ENCODE measurements at regions not wholly inside any gene's neighbourhood (a gene's known extent, or its start where the extent isn't known, plus 50 kb on each side); places are given as distances from the start of the nearest gene placed in this dataset.
"Not testable (repeated sequence)": the region's sequence is repeated elsewhere in the genome, so short reads cannot be mapped to it uniquely, and the experiment has no call there.

DNA sequence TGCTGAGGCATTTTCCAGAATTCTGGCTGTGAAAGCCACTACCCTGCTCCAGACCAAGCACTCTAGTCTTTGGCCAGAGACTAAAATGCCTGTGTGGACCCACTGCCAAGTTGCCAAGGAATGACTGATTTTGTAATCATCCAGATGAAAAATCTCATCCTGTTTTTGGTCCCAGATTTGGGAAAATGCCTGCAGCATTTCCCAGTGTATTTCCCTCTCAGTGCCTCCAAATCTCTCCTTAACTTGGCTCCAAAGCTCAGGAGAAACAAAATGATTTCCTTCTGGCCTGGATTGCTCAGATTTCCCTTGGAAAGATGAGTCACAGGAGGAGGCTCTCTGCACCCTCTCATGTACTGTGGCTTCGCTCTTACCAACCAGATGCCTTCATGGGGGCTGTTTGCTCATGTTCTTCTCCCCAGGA, 335.2 kb upstream of the TARS1 start (continued):
- TF ChIP-seq, protein P1, sequence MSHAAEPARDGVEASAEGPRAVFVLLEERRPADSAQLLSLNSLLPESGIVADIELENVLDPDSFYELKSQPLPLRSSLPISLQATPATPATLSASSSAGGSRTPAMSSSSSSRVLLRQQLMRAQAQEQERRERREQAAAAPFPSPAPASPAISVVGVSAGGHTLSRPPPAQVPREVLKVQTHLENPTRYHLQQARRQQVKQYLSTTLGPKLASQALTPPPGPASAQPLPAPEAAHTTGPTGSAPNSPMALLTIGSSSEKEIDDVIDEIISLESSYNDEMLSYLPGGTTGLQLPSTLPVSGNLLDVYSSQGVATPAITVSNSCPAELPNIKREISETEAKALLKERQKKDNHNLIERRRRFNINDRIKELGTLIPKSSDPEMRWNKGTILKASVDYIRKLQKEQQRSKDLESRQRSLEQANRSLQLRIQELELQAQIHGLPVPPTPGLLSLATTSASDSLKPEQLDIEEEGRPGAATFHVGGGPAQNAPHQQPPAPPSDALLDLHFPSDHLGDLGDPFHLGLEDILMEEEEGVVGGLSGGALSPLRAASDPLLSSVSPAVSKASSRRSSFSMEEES (CRISPR knock-in tag; IDR thresholded peaks at IDR 0.05), result no peak
- no peak for TF ChIP-seq MAZ (CRISPR knock-in tag; conservative IDR thresholded peaks at IDR 0.05 in 1 of 2, IDR thresholded peaks at IDR 0.05 in 1 of 2)
- no peak for TF ChIP-seq ZNF436 (CRISPR knock-in tag; IDR thresholded peaks at IDR 0.05)
- TF ChIP-seq MEF2D (tag; conservative IDR thresholded peaks at IDR 0.05; ENCODE audit: low read depth), result no peak

DNA sequence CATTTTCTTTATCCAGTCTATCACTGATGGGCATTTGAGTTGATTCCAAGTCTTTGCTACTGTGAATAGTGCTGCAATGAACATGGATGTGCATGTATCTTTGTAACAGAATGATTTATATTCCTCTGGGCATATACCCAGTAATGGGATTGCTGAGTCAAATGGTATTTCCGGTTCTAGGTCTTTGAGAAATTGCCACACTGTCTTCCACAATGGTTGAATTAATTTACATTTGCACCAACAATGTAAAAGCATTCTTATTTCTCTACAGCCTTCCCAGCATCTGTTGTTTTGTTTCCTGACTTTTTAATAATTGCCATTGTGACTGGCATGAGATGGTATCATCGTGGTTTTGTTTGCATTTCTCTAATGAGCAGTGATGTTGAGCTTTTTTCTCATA, 330.3 kb upstream of the TARS1 start:
- FAIRE-seq; in situ Hi-C loops (cut with MboI): not testable (repeated sequence)

More for the DNA sequence above, 330.3 kb upstream of the TARS1 start:
- CTCF ChIA-PET (ENCODE audit: low intra/inter-chr PET ratio); ATAC-seq; intact Hi-C loops (cut with micrococcal nuclease); H3K36me3 ChIP-seq (ENCODE audit: control insufficient read depth, insufficient read depth, low read length); POLR2A ChIA-PET; H3K9ac ChIP-seq (ENCODE audit: insufficient read depth in 1 of 2, low read depth in 2 of 2, low read length in 2 of 2); BruUV-seq (replicated peaks); H3K27ac ChIP-seq (ENCODE audit: extremely low read depth, low read depth, low read length); DNase-seq (ENCODE audit: extremely low read depth in 1 of 4, low spot score in 3 of 4); H3K4me2 ChIP-seq (ENCODE audit: insufficient read depth, low read length); H3K4me1 ChIP-seq (replicated peaks in 1 of 2; ENCODE audit: control insufficient read depth in 2 of 2, insufficient read depth in 2 of 2, low read length in 2 of 2); H3K27me3 ChIP-seq (ENCODE audit: control insufficient read depth in 2 of 2, insufficient read depth in 2 of 2, low read length in 2 of 2); H2AFZ ChIP-seq (ENCODE audit: low read depth, low read length); H3K9me3 ChIP-seq (replicated peaks; ENCODE audit: control insufficient read depth, insufficient read depth, low read depth, low read length); H3K4me3 ChIP-seq; H3K9me1 ChIP-seq (ENCODE audit: control insufficient read depth, insufficient read depth, low read length); H4K20me1 ChIP-seq (replicated peaks; ENCODE audit: control insufficient read depth, insufficient read depth, low read length); H3K79me2 ChIP-seq (ENCODE audit: control insufficient read depth, insufficient read depth, low read length): not testable (repeated sequence)
- WGBS (ENCODE audit: insufficient coverage, low coverage, missing lambda C conversion rate), result 4% methylated on average over 2 of the region's 2 CpGs
